Testis (tissue), 2 donors: ENCODE measurements at regions not wholly inside any gene's neighbourhood (a gene's known extent, or its start where the extent isn't known, plus 50 kb on each side); places are given as distances from the start of the nearest gene placed in this dataset.

ENCODE experiments used
- CTCF ChIP-seq, 3 experiments: fragments of 450-650 bp in 2 of 3; fragments of 200-600 bp in 1 of 3; sonication (generic) in 1 of 3; IDR thresholded peaks; one replicate each; pipeline ENCODE4 v1.5.1; 2016 to 2019; ENCODE audit warnings: antibody characterized with exemption in 3 of 3, mild to moderate bottlenecking in 2 of 3, moderate library complexity in 1 of 3
- POLR2A ChIP-seq: fragments of 450-650 bp; IDR thresholded peaks from one replicate; pipeline ENCODE4 v1.6.1; 2017; ENCODE audit warnings: antibody characterized with exemption, mild to moderate bottlenecking, moderate library complexity

- TF ChIP-seq POLR2A = no peak
- no peak for TF ChIP-seq CTCF (IDR thresholded peaks at IDR 0.05)
Measured at GRCh38 chr5:163766936-163767670, 261.7 kb downstream of the MAT2B start.
